HEK293 (cell line): ENCODE measurements at regions not wholly inside any gene's neighbourhood (a gene's known extent, or its start where the extent isn't known, plus 50 kb on each side); places are given as distances from the start of the nearest gene placed in this dataset.

Source experiments
- CTCF ChIA-PET: fragments of 350-600 bp; formaldehyde crosslinking; extraction: SDS; loops from one replicate; lab custom pipeline; 2021; ENCODE audit warnings: antibody characterized with exemption; lab: Yijun Ruan, JAX
- POLR2A ChIA-PET: fragments of 300-600 bp; formaldehyde crosslinking; extraction: SDS; loops from one replicate; lab custom pipeline; 2020; ENCODE audit warnings: antibody characterized with exemption, inconsistent platforms; lab: Yijun Ruan, JAX
- H3K27ac ChIP-seq: fragments of 200-500 bp; sonication (Bioruptor generic); 2 replicates; pipeline ENCODE4 v1.5.1; 2014; ENCODE audit warnings: low read depth, low read length, control low read depth, inconsistent platforms; ENCODE audit errors: extremely low read depth
- H3K36me3 ChIP-seq, 2 experiments: fragments of 200-500 bp in 1 of 2; sonication (Bioruptor generic) in 1 of 2; 1 replicate in 1 of 2; 2 replicates in 1 of 2; pipeline ENCODE4 v1.5.1; 2014 to 2017; ENCODE audit warnings: inconsistent platforms in 2 of 2, low read length in 2 of 2; ENCODE audit not compliant: control insufficient read depth in 2 of 2, insufficient read depth in 1 of 2
- H3K4me1 ChIP-seq: fragments of 200-500 bp; sonication (Bioruptor generic); 2 replicates; pipeline ENCODE4 v1.5.1; 2014; ENCODE audit warnings: mild to moderate bottlenecking, low read length, inconsistent platforms; ENCODE audit not compliant: control insufficient read depth, insufficient read depth
- H3K4me3 ChIP-seq: 2 replicates; pipeline ENCODE4 v1.5.1; 2011; ENCODE audit warnings: low read depth, mild to moderate bottlenecking, control low read depth, low read length, moderate library complexity
- H3K9me3 ChIP-seq: fragments of 200-500 bp; sonication (Bioruptor generic); 2 replicates; pipeline ENCODE4 v1.5.1; 2014; ENCODE audit warnings: low read depth, low read length, inconsistent platforms; ENCODE audit not compliant: control insufficient read depth, insufficient read depth
- ELK4 ChIP-seq: IDR thresholded peaks from 2 replicates; pipeline ENCODE4 v1.6.1; 2011; ENCODE audit warnings: mild to moderate bottlenecking, low read depth, low read length, borderline replicate concordance
- RBAK ChIP-seq: fragments of 450-650 bp; formaldehyde crosslinking; IDR thresholded peaks from 2 replicates; pipeline ENCODE4 v1.5.1; 2016; ENCODE audit warnings: missing biosample characterization, missing genetic modification characterization
- SCRT2 ChIP-seq: fragments of 450-650 bp; formaldehyde crosslinking; IDR thresholded peaks from 2 replicates; pipeline ENCODE4 v1.5.1; 2016; ENCODE audit warnings: missing biosample characterization, missing genetic modification characterization
- SP7 ChIP-seq: fragments of 450-650 bp; formaldehyde crosslinking; IDR thresholded peaks from 2 replicates; pipeline ENCODE4 v1.5.1; 2016; ENCODE audit warnings: missing biosample characterization, missing genetic modification characterization
- WT1 ChIP-seq: fragments of 450-650 bp; formaldehyde crosslinking; IDR thresholded peaks from 2 replicates; pipeline ENCODE4 v1.5.1; 2016; ENCODE audit warnings: missing biosample characterization, missing genetic modification characterization
- YY1 ChIP-seq: fragments of 450-650 bp; formaldehyde crosslinking; IDR thresholded peaks from 2 replicates; pipeline ENCODE4 v1.5.1; 2018; ENCODE audit warnings: missing biosample characterization, missing genetic modification characterization
- ZBTB49 ChIP-seq: fragments of 450-650 bp; formaldehyde crosslinking; IDR thresholded peaks from 2 replicates; pipeline ENCODE4 v1.5.1; 2016; ENCODE audit warnings: missing biosample characterization, missing genetic modification characterization, low read depth
- ZBTB8A ChIP-seq: fragments of 450-650 bp; formaldehyde crosslinking; IDR thresholded peaks from 2 replicates; pipeline ENCODE4 v1.5.1; 2016; ENCODE audit warnings: missing biosample characterization, missing genetic modification characterization
- ZNF112 ChIP-seq: fragments of 450-650 bp; formaldehyde crosslinking; IDR thresholded peaks from 2 replicates; pipeline ENCODE4 v1.5.0; 2017; ENCODE audit warnings: missing biosample characterization, missing genetic modification characterization
- ZNF155 ChIP-seq: fragments of 450-650 bp; formaldehyde crosslinking; IDR thresholded peaks from 2 replicates; pipeline ENCODE4 v1.5.1; 2016; ENCODE audit warnings: missing biosample characterization, missing genetic modification characterization
- ZNF16 ChIP-seq: fragments of 450-650 bp; formaldehyde crosslinking; IDR thresholded peaks from 2 replicates; pipeline ENCODE4 v1.5.1; 2016; ENCODE audit warnings: low read depth, missing biosample characterization, missing genetic modification characterization
- ZNF211 ChIP-seq: fragments of 450-650 bp; formaldehyde crosslinking; IDR thresholded peaks from 2 replicates; pipeline ENCODE4 v1.5.1; 2016; ENCODE audit warnings: low read depth, missing biosample characterization, missing genetic modification characterization
- ZNF221 ChIP-seq: fragments of 450-650 bp; formaldehyde crosslinking; IDR thresholded peaks from 2 replicates; pipeline ENCODE4 v1.5.1; 2017; ENCODE audit warnings: missing biosample characterization, missing genetic modification characterization, borderline replicate concordance
- ZNF274 ChIP-seq, 2 experiments: fragments of 200-500 bp in 1 of 2; fragments of 450-650 bp in 1 of 2; sonication (Bioruptor generic) in 1 of 2; formaldehyde crosslinking in 1 of 2; IDR thresholded peaks; 2 replicates each; pipeline versions ENCODE4 v1.5.1 to v1.6.1; 2014 to 2016; ENCODE audit warnings: borderline replicate concordance in 1 of 2, inconsistent platforms in 1 of 2, low read length in 1 of 2, missing biosample characterization in 1 of 2, missing genetic modification characterization in 1 of 2
- ZNF366 ChIP-seq: fragments of 450-650 bp; formaldehyde crosslinking; conservative IDR thresholded peaks from 2 replicates; pipeline ENCODE4 v1.5.1; 2016; ENCODE audit warnings: missing biosample characterization, missing genetic modification characterization
- ZNF391 ChIP-seq: fragments of 450-650 bp; formaldehyde crosslinking; IDR thresholded peaks from 2 replicates; pipeline ENCODE4 v1.5.1; 2016; ENCODE audit warnings: low read depth, missing biosample characterization, missing genetic modification characterization, borderline replicate concordance
- ZNF521 ChIP-seq: fragments of 450-650 bp; formaldehyde crosslinking; IDR thresholded peaks from 2 replicates; pipeline ENCODE4 v1.5.1; 2017; ENCODE audit warnings: missing biosample characterization, mild to moderate bottlenecking, missing genetic modification characterization
- ZNF747 ChIP-seq: fragments of 450-650 bp; formaldehyde crosslinking; IDR thresholded peaks from 2 replicates; pipeline ENCODE4 v1.5.1; 2016; ENCODE audit warnings: missing biosample characterization, missing genetic modification characterization
- ZNF776 ChIP-seq: fragments of 450-650 bp; formaldehyde crosslinking; IDR thresholded peaks from 2 replicates; pipeline ENCODE4 v1.5.0; 2017; ENCODE audit warnings: missing biosample characterization, missing genetic modification characterization, borderline replicate concordance
- ZNF792 ChIP-seq: fragments of 450-650 bp; formaldehyde crosslinking; IDR thresholded peaks from 2 replicates; pipeline ENCODE4 v1.5.1; 2016; ENCODE audit warnings: missing biosample characterization, missing genetic modification characterization
- ZNF837 ChIP-seq: fragments of 450-650 bp; formaldehyde crosslinking; IDR thresholded peaks from 2 replicates; pipeline ENCODE4 v1.5.1; 2016; ENCODE audit warnings: missing biosample characterization, missing genetic modification characterization
- ZXDB ChIP-seq: fragments of 450-650 bp; formaldehyde crosslinking; IDR thresholded peaks from 2 replicates; pipeline ENCODE4 v1.5.1; 2016; ENCODE audit warnings: missing biosample characterization, missing genetic modification characterization
- TF ChIP-seq, protein P1 (sequence below): fragments of 450-650 bp; formaldehyde crosslinking; IDR thresholded peaks from 2 replicates; pipeline ENCODE4 v1.5.1; 2016; ENCODE audit warnings: missing biosample characterization, missing genetic modification characterization
- TF ChIP-seq, protein P2 (sequence below): fragments of 450-650 bp; formaldehyde crosslinking; IDR thresholded peaks from 2 replicates; pipeline ENCODE4 v1.5.1; 2016; ENCODE audit warnings: missing biosample characterization, missing genetic modification characterization
- TF ChIP-seq, protein P3 (sequence below): fragments of 450-650 bp; formaldehyde crosslinking; IDR thresholded peaks from 2 replicates; pipeline ENCODE4 v1.5.1; 2017; ENCODE audit warnings: missing biosample characterization, missing genetic modification characterization

DNA sequence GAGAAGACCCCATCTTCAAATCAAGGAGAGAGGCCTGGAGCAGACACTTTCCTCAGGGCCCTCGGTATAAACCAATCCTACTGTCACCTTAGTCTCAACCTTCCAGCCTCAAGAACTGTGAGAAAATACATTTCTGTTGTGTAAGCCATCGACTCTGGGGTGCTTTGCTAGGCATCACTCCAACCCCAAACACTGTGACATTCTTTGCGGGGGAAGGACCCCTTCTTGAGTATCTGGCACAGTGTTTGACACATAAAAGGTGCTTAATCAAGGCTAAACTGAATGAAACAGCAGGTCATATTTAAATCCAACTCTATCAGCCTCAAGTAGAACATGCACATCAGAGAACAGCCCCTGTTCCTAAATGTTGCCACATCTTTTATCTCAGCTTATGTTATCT, 558.1 kb downstream of the INSC start (continued):
- TF ChIP-seq, protein P1, sequence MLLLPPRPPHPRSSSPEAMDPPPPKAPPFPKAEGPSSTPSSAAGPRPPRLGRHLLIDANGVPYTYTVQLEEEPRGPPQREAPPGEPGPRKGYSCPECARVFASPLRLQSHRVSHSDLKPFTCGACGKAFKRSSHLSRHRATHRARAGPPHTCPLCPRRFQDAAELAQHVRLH = no peak
- no peak for TF ChIP-seq ELK4
- no peak for TF ChIP-seq ZNF112 (tag by site-specific recombination)
- no peak for TF ChIP-seq ZNF837 (tag by site-specific recombination)
- TF ChIP-seq ZNF747 (tag by site-specific recombination) = no peak
- no peak for TF ChIP-seq ZNF792 (tag by site-specific recombination)
- TF ChIP-seq, protein P2, sequence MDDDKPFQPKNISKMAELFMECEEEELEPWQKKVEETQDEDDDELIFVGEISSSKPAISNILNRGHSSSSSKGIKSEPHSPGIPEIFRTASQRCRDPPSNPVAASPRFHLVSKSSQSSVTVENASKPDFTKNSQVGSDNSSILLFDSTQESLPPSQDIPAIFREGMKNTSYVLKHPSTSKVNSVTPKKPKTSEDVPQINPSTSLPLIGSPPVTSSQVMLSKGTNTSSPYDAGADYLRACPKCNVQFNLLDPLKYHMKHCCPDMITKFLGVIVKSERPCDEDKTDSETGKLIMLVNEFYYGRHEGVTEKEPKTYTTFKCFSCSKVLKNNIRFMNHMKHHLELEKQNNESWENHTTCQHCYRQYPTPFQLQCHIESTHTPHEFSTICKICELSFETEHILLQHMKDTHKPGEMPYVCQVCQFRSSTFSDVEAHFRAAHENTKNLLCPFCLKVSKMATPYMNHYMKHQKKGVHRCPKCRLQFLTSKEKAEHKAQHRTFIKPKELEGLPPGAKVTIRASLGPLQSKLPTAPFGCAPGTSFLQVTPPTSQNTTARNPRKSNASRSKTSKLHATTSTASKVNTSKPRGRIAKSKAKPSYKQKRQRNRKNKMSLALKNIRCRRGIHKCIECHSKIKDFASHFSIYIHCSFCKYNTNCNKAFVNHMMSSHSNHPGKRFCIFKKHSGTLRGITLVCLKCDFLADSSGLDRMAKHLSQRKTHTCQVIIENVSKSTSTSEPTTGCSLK (tag by site-specific recombination) = no peak
- no peak for TF ChIP-seq ZNF521 (tag by site-specific recombination)

GRCh38 chr11:15673408-15673831, 558.7 kb downstream of the INSC start:
- POLR2A ChIA-PET = no interaction called here
- Histone ChIP-seq H3K9me3 (no peaks in the 10 kb centered on the region), H3K4me3 (no peak overlapping the region), H3K4me1 (no peaks in the 10 kb centered on the region), H3K27ac (no peak overlapping the region)
- CTCF ChIA-PET = interaction anchor here (0.7 to 1.6 kb wide), 2 partner anchors 16 to 23 kb away, joined by 3 read pairs; no protein-coding TSS in a partner anchor
- no peak for TF ChIP-seq ZNF155 (tag by site-specific recombination)
- TF ChIP-seq ZNF211 (tag by site-specific recombination) = no peak
- TF ChIP-seq ZNF366 (tag by site-specific recombination) = no peak
- TF ChIP-seq YY1 = no peak
- no peak for TF ChIP-seq ZXDB (tag by site-specific recombination)
- TF ChIP-seq ZNF792 (tag by site-specific recombination) = no peak
- TF ChIP-seq ZNF776 (tag by site-specific recombination) = no peak
- TF ChIP-seq, protein P3, sequence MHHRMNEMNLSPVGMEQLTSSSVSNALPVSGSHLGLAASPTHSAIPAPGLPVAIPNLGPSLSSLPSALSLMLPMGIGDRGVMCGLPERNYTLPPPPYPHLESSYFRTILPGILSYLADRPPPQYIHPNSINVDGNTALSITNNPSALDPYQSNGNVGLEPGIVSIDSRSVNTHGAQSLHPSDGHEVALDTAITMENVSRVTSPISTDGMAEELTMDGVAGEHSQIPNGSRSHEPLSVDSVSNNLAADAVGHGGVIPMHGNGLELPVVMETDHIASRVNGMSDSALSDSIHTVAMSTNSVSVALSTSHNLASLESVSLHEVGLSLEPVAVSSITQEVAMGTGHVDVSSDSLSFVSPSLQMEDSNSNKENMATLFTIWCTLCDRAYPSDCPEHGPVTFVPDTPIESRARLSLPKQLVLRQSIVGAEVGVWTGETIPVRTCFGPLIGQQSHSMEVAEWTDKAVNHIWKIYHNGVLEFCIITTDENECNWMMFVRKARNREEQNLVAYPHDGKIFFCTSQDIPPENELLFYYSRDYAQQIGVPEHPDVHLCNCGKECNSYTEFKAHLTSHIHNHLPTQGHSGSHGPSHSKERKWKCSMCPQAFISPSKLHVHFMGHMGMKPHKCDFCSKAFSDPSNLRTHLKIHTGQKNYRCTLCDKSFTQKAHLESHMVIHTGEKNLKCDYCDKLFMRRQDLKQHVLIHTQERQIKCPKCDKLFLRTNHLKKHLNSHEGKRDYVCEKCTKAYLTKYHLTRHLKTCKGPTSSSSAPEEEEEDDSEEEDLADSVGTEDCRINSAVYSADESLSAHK = no peak
- no peak for TF ChIP-seq WT1 (tag by site-specific recombination)
- no peak for TF ChIP-seq ZBTB49 (tag by site-specific recombination)
- TF ChIP-seq ZBTB8A (tag by site-specific recombination) = no peak
- no peak for TF ChIP-seq RBAK (tag by site-specific recombination)
- TF ChIP-seq SCRT2 (tag by site-specific recombination) = no peak
- no peak for TF ChIP-seq SP7 (tag by site-specific recombination)
- TF ChIP-seq ZNF16 (tag by site-specific recombination) = no peak
- TF ChIP-seq ZNF221 = no peak
- no peak for TF ChIP-seq ZNF274 (IDR thresholded peaks at IDR 0.05; ENCODE audit: low read length)
- TF ChIP-seq ZNF274 (tag by site-specific recombination; IDR thresholded peaks at IDR 0.05; ENCODE audit: borderline replicate concordance) = no peak
- no peak for TF ChIP-seq ZNF391
- TF ChIP-seq, all 188 proteins: peak for 0
- no peaks in the 10 kb centered on the region for H3K36me3 ChIP-seq
